Testis (tissue), 2 donors: ENCODE measurements at regions not wholly inside any gene's neighbourhood (a gene's known extent, or its start where the extent isn't known, plus 50 kb on each side); places are given as distances from the start of the nearest gene placed in this dataset.

ENCODE experiments used
- CTCF ChIP-seq, 3 experiments: fragments of 450-650 bp in 2 of 3; fragments of 200-600 bp in 1 of 3; sonication (generic) in 1 of 3; IDR thresholded peaks; one replicate each; pipeline ENCODE4 v1.5.1; 2016 to 2019; ENCODE audit warnings: antibody characterized with exemption in 3 of 3, mild to moderate bottlenecking in 2 of 3, moderate library complexity in 1 of 3
- POLR2A ChIP-seq: fragments of 450-650 bp; IDR thresholded peaks from one replicate; pipeline ENCODE4 v1.6.1; 2017; ENCODE audit warnings: antibody characterized with exemption, mild to moderate bottlenecking, moderate library complexity

- TF ChIP-seq CTCF (IDR thresholded peaks at IDR 0.05) = no peak
- TF ChIP-seq POLR2A = no peak
Observed at GRCh38 chr7:136726460-136726859, 142.0 kb upstream of the CHRM2 start.
